Inferior parietal cortex (tissue), 1 donor: ENCODE measurements at regions not wholly inside any gene's neighbourhood (a gene's known extent, or its start where the extent isn't known, plus 50 kb on each side); places are given as distances from the start of the nearest gene placed in this dataset.
"Not testable (repeated sequence)": the region's sequence is repeated elsewhere in the genome, so short reads cannot be mapped to it uniquely, and the experiment has no call there.

Experiments
- DNase-seq: peaks from one replicate; pipeline ENCODE4 v3.0.0-alpha.2; 2016; ENCODE audit errors: extremely low spot score

GRCh38 chr1:199780948-199781670 lies 246.4 kb upstream of the NR5A2 start:
- no peak for DNase-seq

- no peak for DNase-seq
Measured at GRCh38 chr1:199784138-199784895, 243.2 kb upstream of the NR5A2 start.

GRCh38 chr1:199786695-199787094 lies 240.8 kb upstream of the NR5A2 start:
- DNase-seq, result no peak

GRCh38 chr1:199789141-199789540 lies 238.4 kb upstream of the NR5A2 start:
- no peak for DNase-seq

GRCh38 chr1:199791495-199791894 lies 236.0 kb upstream of the NR5A2 start:
- no peak for DNase-seq

- DNase-seq, result no peak
Measured at GRCh38 chr1:199792874-199793273, 234.6 kb upstream of the NR5A2 start.

- no peak for DNase-seq
Measured at GRCh38 chr1:199794105-199794863, 233.2 kb upstream of the NR5A2 start.

GRCh38 chr1:199799116-199799515 lies 228.4 kb upstream of the NR5A2 start:
- DNase-seq, result no peak

GRCh38 chr1:199804526-199804925 lies 223.0 kb upstream of the NR5A2 start:
- DNase-seq, result no peak

GRCh38 chr1:199808110-199808870 lies 219.2 kb upstream of the NR5A2 start:
- DNase-seq, result no peak

GRCh38 chr1:199809311-199809710 lies 218.2 kb upstream of the NR5A2 start:
- DNase-seq, result no peak

- no peak for DNase-seq
Measured at GRCh38 chr1:199811163-199811562, 216.3 kb upstream of the NR5A2 start.

- no peak for DNase-seq
Measured at GRCh38 chr1:199813198-199813597, 214.3 kb upstream of the NR5A2 start.

GRCh38 chr1:199815947-199816346 lies 211.6 kb upstream of the NR5A2 start:
- DNase-seq, result no peak

GRCh38 chr1:199817266-199817665 lies 210.2 kb upstream of the NR5A2 start:
- DNase-seq, result no peak

- no peak for DNase-seq
Measured at GRCh38 chr1:199821029-199821779, 206.3 kb upstream of the NR5A2 start.

GRCh38 chr1:199832451-199832850 lies 195.1 kb upstream of the NR5A2 start:
- DNase-seq, result no peak

GRCh38 chr1:199834711-199835110 lies 192.8 kb upstream of the NR5A2 start:
- DNase-seq, result no peak

GRCh38 chr1:199836430-199836829 lies 191.1 kb upstream of the NR5A2 start:
- no peak for DNase-seq

GRCh38 chr1:199837321-199837720 lies 190.2 kb upstream of the NR5A2 start:
- no peak for DNase-seq

- DNase-seq, result not testable (repeated sequence)
Measured at GRCh38 chr1:199839608-199840007, 187.9 kb upstream of the NR5A2 start.
